K562 (cell line): ENCODE measurements at regions not wholly inside any gene's neighbourhood (a gene's known extent, or its start where the extent isn't known, plus 50 kb on each side); places are given as distances from the start of the nearest gene placed in this dataset.

Experiments
- ATAC-seq: fragments of 200-7000 bp; cut with Tn5 transposase; 3 replicates; pipeline ENCODE4 v1.9.1; 2020; ENCODE audit warnings: moderate library complexity
- BruUV-seq: library from RNA; stranded (reverse); fragments of 400-500 nt; replicated peaks from 2 replicates; lab custom pipeline; 2021; lab: Mats Ljungman, UMichigan
- CTCF ChIA-PET: fragments of 300-600 bp; formaldehyde crosslinking; extraction: SDS; loops from one replicate; lab custom pipeline; 2021; ENCODE audit warnings: low intra/inter-chr PET ratio; lab: Yijun Ruan, JAX
- POLR2A ChIA-PET: fragments of 300-600, 350-650 bp; sonication (Branson Sonifier 250); formaldehyde crosslinking; extraction: SDS; loops from one replicate; lab custom pipeline; 2021; ENCODE audit warnings: antibody characterized with exemption, inconsistent platforms; lab: Yijun Ruan, JAX
- DNase-seq, 4 experiments: peaks; one replicate each; pipeline versions ENCODE4 v3.0.0 to v3.0.0-alpha.2; 2011 to 2018; ENCODE audit warnings: low spot score in 3 of 4, mixed read lengths in 3 of 4; ENCODE audit errors: extremely low read depth in 1 of 4
- FAIRE-seq: peaks from 2 replicates; lab custom pipeline; 2011; peaks lifted over from hg19 to GRCh38; lab: Jason Lieb, UNC
- H2AFZ ChIP-seq: 2 replicates; pipeline ENCODE4 v1.6.0; 2011; ENCODE audit warnings: low read depth, low read length, control low read depth, inconsistent platforms
- H3K27ac ChIP-seq: fragments of 200-600 bp; 3 replicates; pipeline ENCODE4 v1.8.0; 2011; ENCODE audit warnings: low read depth, mild to moderate bottlenecking, control low read depth, inconsistent platforms, low read length, moderate library complexity, mixed read lengths; ENCODE audit errors: extremely low read depth
- H3K27me3 ChIP-seq, 2 experiments: fragments of 300-600 bp in 1 of 2; 2 replicates in 1 of 2; 3 replicates in 1 of 2; pipeline versions ENCODE4 v1.6.0 to v1.8.0; 2011; ENCODE audit warnings: inconsistent platforms in 2 of 2, low read length in 2 of 2, mild to moderate bottlenecking in 1 of 2, mixed read lengths in 1 of 2, moderate library complexity in 1 of 2; ENCODE audit not compliant: control insufficient read depth in 2 of 2, insufficient read depth in 2 of 2
- H3K36me3 ChIP-seq: fragments of 300-600 bp; 3 replicates; pipeline ENCODE4 v1.8.0; 2011; ENCODE audit warnings: mild to moderate bottlenecking, low read length, inconsistent platforms; ENCODE audit not compliant: control insufficient read depth, insufficient read depth
- H3K4me1 ChIP-seq, 2 experiments: fragments of 200-600 bp in 1 of 2; replicated peaks in 1 of 2; 2 replicates in 1 of 2; 3 replicates in 1 of 2; pipeline versions ENCODE4 v1.5.1 to v1.8.0; 2011; ENCODE audit warnings: inconsistent platforms in 2 of 2, low read length in 2 of 2, mild to moderate bottlenecking in 1 of 2, mixed read lengths in 1 of 2, moderate library complexity in 1 of 2; ENCODE audit not compliant: control insufficient read depth in 2 of 2, insufficient read depth in 2 of 2
- H3K4me2 ChIP-seq: 2 replicates; pipeline ENCODE4 v1.6.1; 2011; ENCODE audit warnings: low read length, control low read depth, inconsistent platforms, mixed read lengths; ENCODE audit not compliant: insufficient read depth
- H3K4me3 ChIP-seq: fragments of 200-600 bp; sonication (generic), shearing (Covaris generic); 2 replicates; pipeline ENCODE4 v1.5.1; 2016; ENCODE audit warnings: control low read depth, inconsistent platforms
- H3K79me2 ChIP-seq: fragments of 200-600 bp; 3 replicates; pipeline ENCODE4 v1.8.0; 2011; ENCODE audit warnings: low read length, inconsistent platforms; ENCODE audit not compliant: control insufficient read depth, insufficient read depth
- H3K9ac ChIP-seq, 2 experiments: 2 replicates each; pipeline versions ENCODE4 v1.6.0 to v1.6.1; 2011; ENCODE audit warnings: low read depth in 2 of 2, low read length in 2 of 2, control low read depth in 1 of 2, inconsistent platforms in 1 of 2, mild to moderate bottlenecking in 1 of 2, mixed read lengths in 1 of 2; ENCODE audit not compliant: insufficient read depth in 1 of 2
- H3K9me1 ChIP-seq: one replicate; pipeline ENCODE4 v1.6.0; 2011; ENCODE audit warnings: inconsistent platforms, mild to moderate bottlenecking, low read length, moderate library complexity; ENCODE audit not compliant: control insufficient read depth, insufficient read depth
- H3K9me3 ChIP-seq: replicated peaks from 2 replicates; pipeline ENCODE4 v1.5.1; 2011; ENCODE audit warnings: low read depth, low read length, inconsistent platforms; ENCODE audit not compliant: control insufficient read depth, insufficient read depth
- H4K20me1 ChIP-seq: replicated peaks from 2 replicates; pipeline ENCODE4 v1.6.1; 2011; ENCODE audit warnings: low read length, inconsistent platforms, mixed read lengths; ENCODE audit not compliant: control insufficient read depth, insufficient read depth
- DIDO1 ChIP-seq: fragments of 450-650 bp; IDR thresholded peaks from 2 replicates; pipeline ENCODE4 v1.6.1; 2016; ENCODE audit warnings: low read depth, missing biosample characterization, missing genetic modification characterization
- GATA2 ChIP-seq: sonication (generic); formaldehyde crosslinking; IDR thresholded peaks from 2 replicates; pipeline ENCODE4 v1.4.0; 2020; ENCODE audit warnings: mild to moderate bottlenecking, missing genetic modification reagents
- HNRNPK ChIP-seq: fragments of 200-400 bp; formaldehyde crosslinking; IDR thresholded peaks from one replicate; pipeline ENCODE4 v1.6.1; 2018; ENCODE audit warnings: mild to moderate bottlenecking, low read depth, low read length; ENCODE audit not compliant: poor library complexity, severe bottlenecking
- MTA2 ChIP-seq: fragments of 450-650 bp; IDR thresholded peaks from 2 replicates; pipeline ENCODE4 v1.6.1; 2016; ENCODE audit warnings: low read depth
- MYC ChIP-seq, 2 experiments: fragments of 250-450 bp in 1 of 2; sonication (Bioruptor Pico) in 1 of 2; IDR thresholded peaks; 2 replicates each; pipeline versions ENCODE4 v1.5.1 to v1.6.1; 2012 to 2021; ENCODE audit warnings: low read depth in 2 of 2, borderline replicate concordance in 1 of 2, improper control_type of control experiment in 1 of 2, low read length in 1 of 2, mild to moderate bottlenecking in 1 of 2, moderate library complexity in 1 of 2
- NEUROD1 ChIP-seq: fragments of 150-350 bp; IDR thresholded peaks from 2 replicates; pipeline ENCODE4 v1.6.1; 2014; ENCODE audit warnings: borderline replicate concordance, low read length, low read depth; ENCODE audit not compliant: partially characterized antibody
- TARDBP ChIP-seq: fragments of 450-650 bp; IDR thresholded peaks from 2 replicates; pipeline ENCODE4 v1.6.1; 2016
- ZNF212 ChIP-seq: fragments of 450-650 bp; formaldehyde crosslinking; IDR thresholded peaks from 2 replicates; pipeline ENCODE4 v1.4.0; 2020; ENCODE audit warnings: mild to moderate bottlenecking
- ZNF324 ChIP-seq: fragments of 250-450 bp; sonication (Bioruptor Pico); IDR thresholded peaks from 2 replicates; pipeline ENCODE4 v1.4.0; 2020; ENCODE audit warnings: mild to moderate bottlenecking
- WGBS: fragments of 100-300 bp; shearing (Covaris generic); methylation state at CpG from one replicate; pipeline ENCODE4 v1.1.6; 2016; ENCODE audit warnings: low coverage, mixed read lengths; ENCODE audit not compliant: insufficient coverage; ENCODE audit errors: missing lambda C conversion rate; 5-methylcytosine and 5-hydroxymethylcytosine counted together
- in situ Hi-C: fragments of 300-500 bp; cut with MboI; formaldehyde crosslinking; loops from 4 replicates; pipeline ENCODE4 v1.15.0; 2018; ENCODE audit warnings: inconsistent platforms, mixed read lengths
- intact Hi-C: fragments of 100-400 bp; cut with micrococcal nuclease; formaldehyde crosslinking; loops from 2 replicates; pipeline ENCODE4 v1.14.2; 2022

DNA sequence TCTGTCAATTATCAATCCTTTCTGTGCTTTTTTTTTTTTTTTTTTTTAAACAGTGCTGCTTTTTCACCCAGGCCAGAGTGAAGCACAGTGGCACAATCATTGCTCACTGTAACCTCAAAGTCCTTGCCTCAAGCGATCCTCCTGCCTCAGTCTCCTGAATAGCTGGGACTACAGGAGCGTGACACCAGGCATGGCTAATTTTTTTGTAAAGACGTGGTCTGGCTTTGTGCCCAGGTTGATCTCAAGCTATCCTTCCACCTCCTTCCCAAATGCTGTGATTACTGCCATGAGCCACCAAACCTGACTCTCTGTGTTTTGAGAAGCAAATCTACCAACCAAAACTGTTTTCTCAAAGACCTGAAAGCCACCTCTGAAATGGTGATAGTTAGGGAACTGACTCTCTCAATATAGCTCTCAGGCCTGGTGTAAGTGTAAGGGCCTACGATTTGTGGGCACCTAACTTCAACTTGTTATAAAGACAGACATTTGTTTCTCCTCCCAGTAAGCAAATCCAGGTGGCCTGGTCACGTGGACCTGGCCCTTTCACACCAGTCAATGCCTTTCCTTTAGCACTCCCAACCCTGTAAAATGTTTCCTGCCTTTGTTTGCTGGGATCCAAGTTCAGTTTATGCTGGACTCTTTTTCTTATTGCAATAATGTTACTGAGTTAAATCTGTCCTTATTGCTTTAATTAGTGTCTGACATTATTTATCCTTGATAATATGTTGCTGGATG lies 2015.9 kb downstream of the PCDH7 start:
- TF ChIP-seq HNRNPK (no peak), NEUROD1 (no peak), ZNF324 (CRISPR knock-in tag) (no peak), ZNF212 (no peak), MYC (IDR thresholded peaks at IDR 0.05; ENCODE audit: low read depth, low read length) (no peak), MYC (CRISPR knock-in tag; IDR thresholded peaks at IDR 0.05; ENCODE audit: borderline replicate concordance, low read depth) (no peak), DIDO1 (tag) (no peak), MTA2 (no peak), TARDBP (no peak), GATA2 (CRISPR knock-in tag) (no peak)
- Histone ChIP-seq H3K27ac (no peak overlapping the region), H3K9ac (no peak overlapping the region), H3K36me3 (no peaks in the 10 kb centered on the region), H3K9me1 (no peaks in the 10 kb centered on the region), H4K20me1 (no peaks in the 10 kb centered on the region), H3K4me3 (no peak overlapping the region), H3K79me2 (no peaks in the 10 kb centered on the region), H2AFZ (no peak overlapping the region), H3K9me3 (no peaks in the 10 kb centered on the region), H3K4me2 (no peak overlapping the region), H3K27me3 (no peaks in the 10 kb centered on the region), H3K4me1 (no peaks in the 10 kb centered on the region)
- ATAC-seq (no peak), DNase-seq (no peak), FAIRE-seq (no peak)
- BruUV-seq = no TSS peak
- in situ Hi-C loops (no loop called here), intact Hi-C loops (no loop called here)
- 0% methylated on average over 4 of the region's 5 CpGs for WGBS
- POLR2A ChIA-PET = interaction anchor here (1.0 kb wide), 1 partner anchor 22 kb away, joined by 3 read pairs; no protein-coding TSS in a partner anchor
- CTCF ChIA-PET = no interaction called here
